H1 (cell line): ENCODE measurements at regions not wholly inside any gene's neighbourhood (a gene's known extent, or its start where the extent isn't known, plus 50 kb on each side); places are given as distances from the start of the nearest gene placed in this dataset.

Source experiments
- CHD2 ChIP-seq: IDR thresholded peaks from 2 replicates; pipeline ENCODE4 v1.6.1; 2012; ENCODE audit warnings: low read length, improper control_type of control experiment
- CTCF ChIP-seq, 3 experiments: IDR thresholded peaks; 1 replicate in 2 of 3; 2 replicates in 1 of 3; pipeline versions ENCODE4 v1.5.1 to v1.6.1; 2011; ENCODE audit warnings: low read length in 3 of 3, mild to moderate bottlenecking in 3 of 3, inconsistent platforms in 2 of 3, low read depth in 1 of 3, moderate library complexity in 1 of 3; ENCODE audit not compliant: insufficient read depth in 1 of 3; ENCODE audit errors: control extremely low read depth in 1 of 3
- EP300 ChIP-seq, 2 experiments: IDR thresholded peaks; 1 replicate in 1 of 2; 2 replicates in 1 of 2; pipeline ENCODE4 v1.6.1; 2011 to 2012; ENCODE audit warnings: low read depth in 2 of 2, low read length in 2 of 2, mild to moderate bottlenecking in 2 of 2, borderline replicate concordance in 1 of 2, inconsistent platforms in 1 of 2, moderate library complexity in 1 of 2
- EZH2 ChIP-seq: fragments of 200-600 bp; sonication (generic); IDR thresholded peaks from 2 replicates; pipeline ENCODE4 v1.7.1; 2012; ENCODE audit warnings: low read depth, mild to moderate bottlenecking, moderate library complexity, low read length, inconsistent platforms; ENCODE audit not compliant: severe bottlenecking
- MAFK ChIP-seq: IDR thresholded peaks from 2 replicates; pipeline ENCODE4 v1.6.1; 2012; ENCODE audit warnings: low read depth, mild to moderate bottlenecking, improper control_type of control experiment, low read length
- POLR2A ChIP-seq, 2 experiments: IDR thresholded peaks; 1 replicate in 1 of 2; 2 replicates in 1 of 2; pipeline ENCODE4 v1.6.1; 2011; ENCODE audit warnings: low read depth in 2 of 2, low read length in 2 of 2, mild to moderate bottlenecking in 2 of 2; ENCODE audit errors: control extremely low read depth in 1 of 2
- SIRT6 ChIP-seq: IDR thresholded peaks from one replicate; pipeline ENCODE4 v1.7.1; 2012; ENCODE audit warnings: low read length, inconsistent platforms

GRCh38 chr15:98393471-98393870, 254.9 kb upstream of the IGF1R start:
- TF ChIP-seq CTCF (IDR thresholded peaks at IDR 0.05; ENCODE audit: control extremely low read depth in 1 of 3, insufficient read depth in 1 of 3, low read depth in 1 of 3, low read length in 3 of 3) (no peak), POLR2A (IDR thresholded peaks at IDR 0.05; ENCODE audit: control extremely low read depth in 1 of 2, low read depth in 2 of 2, low read length in 2 of 2) (no peak), EZH2 (no peak), MAFK (no peak), SIRT6 (no peak), EP300 (IDR thresholded peaks at IDR 0.05; ENCODE audit: borderline replicate concordance in 1 of 2, low read depth in 2 of 2, low read length in 2 of 2) (no peak), CHD2 (no peak)
